T-helper 9 cell (primary cell): ENCODE measurements at regions not wholly inside any gene's neighbourhood (a gene's known extent, or its start where the extent isn't known, plus 50 kb on each side); places are given as distances from the start of the nearest gene placed in this dataset.

Experiments used
- DNase-seq: peaks from one replicate; pipeline ENCODE4 v3.0.0-alpha.2; 2020

DNA sequence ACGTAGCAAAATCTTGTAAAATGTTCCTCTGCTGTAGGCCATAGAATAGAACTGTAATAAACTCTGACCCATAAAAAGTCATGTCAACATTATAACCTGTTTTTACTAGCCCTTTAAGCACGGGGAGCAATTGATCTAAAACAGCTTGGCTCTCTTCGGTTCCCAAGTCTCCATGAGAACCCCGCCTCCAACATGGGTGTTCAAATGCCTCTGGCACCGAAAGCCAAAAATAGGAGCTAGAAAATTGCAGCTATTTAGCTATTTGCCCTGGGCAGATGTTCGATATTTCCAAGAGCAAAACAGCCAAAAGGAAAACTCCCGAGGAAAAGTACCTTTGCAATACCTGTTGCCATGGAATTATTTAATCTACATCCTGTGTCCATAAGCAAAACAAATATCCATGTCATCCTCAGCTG, 563.1 kb downstream of the EFNB2 start:
- DNase-seq: no peak

DNA sequence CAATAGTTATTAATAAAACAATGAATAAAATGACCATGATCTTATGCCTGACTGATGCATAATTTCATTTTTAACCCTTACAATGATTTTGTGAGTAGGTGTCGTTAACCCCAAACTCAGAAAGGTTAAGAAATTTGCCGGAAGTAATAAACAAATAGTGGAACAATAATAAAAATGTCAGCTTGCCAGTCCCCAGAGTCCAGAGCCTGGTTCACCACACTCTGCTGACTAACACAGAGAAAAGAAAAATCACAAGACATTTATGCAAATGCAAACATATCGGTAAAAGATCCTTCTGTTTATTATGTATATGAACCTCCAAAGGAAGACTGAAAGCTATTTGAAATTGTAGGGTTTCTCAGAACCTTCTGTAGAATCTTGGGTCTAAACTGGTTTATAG, 563.7 kb downstream of the EFNB2 start:
- no peak for DNase-seq

DNA sequence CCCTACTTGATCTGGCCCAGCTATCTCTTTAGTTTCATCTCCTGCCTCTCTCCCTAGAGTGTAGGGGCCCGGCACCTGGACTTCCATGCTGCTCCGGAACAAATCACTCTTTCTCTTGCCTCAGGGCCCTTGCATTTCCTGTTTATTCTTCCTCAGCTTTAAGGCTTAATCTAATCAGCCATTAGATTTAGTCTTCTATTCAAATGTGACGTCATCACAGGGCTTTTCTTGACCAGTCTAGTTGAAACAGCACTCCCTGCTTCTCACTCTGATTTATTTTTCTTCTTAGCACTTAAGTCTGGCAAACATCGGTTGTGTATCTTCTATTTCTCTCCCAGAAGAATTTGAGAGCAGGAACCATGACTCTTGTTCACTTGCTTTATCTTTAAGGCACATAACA, 564.1 kb downstream of the EFNB2 start:
- no peak for DNase-seq

- DNase-seq: no peak
Measured at GRCh38 chr13:105969761-105970160, 565.7 kb downstream of the EFNB2 start.

GRCh38 chr13:105965910-105966309, 569.6 kb downstream of the EFNB2 start:
- DNase-seq: no peak

DNA sequence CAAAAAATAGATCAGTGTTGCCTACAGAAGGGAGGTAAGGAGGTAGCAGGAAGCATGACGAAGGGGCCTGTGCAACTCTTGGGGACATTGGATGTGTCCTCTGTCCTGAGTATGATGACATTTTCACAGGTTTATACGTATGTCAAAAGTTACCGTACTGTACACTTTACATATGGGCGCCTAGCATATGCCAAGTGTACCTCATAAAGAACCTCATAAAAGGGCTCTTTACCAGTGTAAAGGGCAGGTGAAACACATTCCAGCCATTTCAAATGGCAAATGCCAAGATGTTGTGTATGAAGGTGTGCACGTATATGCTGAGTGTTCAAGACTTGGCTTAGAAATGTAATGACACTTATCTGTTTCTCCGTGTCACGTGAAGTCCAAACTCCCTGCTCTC, 573.4 kb downstream of the EFNB2 start:
- no peak for DNase-seq

DNA sequence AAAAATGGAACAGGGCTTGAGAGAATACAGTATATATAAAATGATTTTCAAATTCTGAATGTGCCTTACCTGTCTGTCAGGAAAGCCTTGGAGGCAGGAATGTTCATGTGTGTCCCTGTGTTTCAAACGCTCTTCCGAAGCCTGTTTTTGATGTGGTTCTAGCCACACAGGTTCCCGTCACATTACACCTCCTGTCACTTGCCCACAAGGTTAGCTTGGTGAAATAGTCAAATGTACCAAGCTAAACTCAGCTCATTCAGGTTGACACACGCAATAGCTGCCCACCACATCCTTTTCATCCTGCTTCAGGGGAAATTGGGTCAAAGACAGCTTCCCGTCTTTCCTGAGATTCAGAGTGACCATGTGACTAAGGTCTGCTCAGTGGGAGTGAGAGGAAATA, 574.0 kb downstream of the EFNB2 start:
- no peak for DNase-seq

DNA sequence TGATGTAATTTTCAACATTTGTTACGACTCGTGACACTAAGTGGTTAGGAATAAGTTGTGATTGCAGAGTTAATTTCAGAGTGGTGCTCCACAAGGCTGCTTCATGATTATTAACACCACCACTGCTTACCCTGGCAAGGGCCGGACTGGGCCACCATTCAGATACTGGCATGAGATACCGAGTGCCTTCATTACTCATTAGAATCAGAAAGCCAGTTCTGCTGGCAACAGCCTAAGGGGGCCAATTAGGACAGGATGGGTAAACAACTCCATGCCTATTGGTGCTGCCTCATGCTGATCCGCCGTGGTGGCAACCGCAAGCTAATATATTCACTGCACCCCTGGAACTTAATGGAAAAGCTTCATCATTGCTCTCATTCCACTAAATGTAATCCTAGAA, 575.1 kb downstream of the EFNB2 start:
- no peak for DNase-seq

GRCh38 chr13:105959876-105960275, 575.6 kb downstream of the EFNB2 start:
- DNase-seq: no peak

GRCh38 chr13:105957769-105958438, 577.6 kb downstream of the EFNB2 start:
- DNase-seq: no peak

DNA sequence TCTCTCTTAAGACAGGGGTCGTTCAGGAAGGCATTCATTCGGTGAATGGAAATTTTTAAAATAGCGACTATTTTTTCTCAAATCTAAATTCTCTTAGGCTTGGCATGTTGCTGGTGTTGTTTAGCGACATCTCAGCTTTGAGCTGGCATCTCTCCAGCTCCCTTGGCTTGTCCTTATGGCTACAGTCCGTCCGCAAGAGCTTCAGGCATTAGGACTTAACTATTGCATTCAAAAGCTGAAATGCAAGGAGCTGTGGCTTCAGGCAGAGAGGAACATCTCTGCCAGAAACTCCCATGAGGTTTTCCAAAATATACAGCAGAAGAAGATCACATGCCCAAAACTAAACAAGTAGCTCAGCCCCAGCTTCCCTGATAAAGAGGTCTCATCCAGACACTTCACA, 578.5 kb downstream of the EFNB2 start:
- no peak for DNase-seq

GRCh38 chr13:105952973-105953290, 582.5 kb downstream of the EFNB2 start:
- DNase-seq: no peak

- DNase-seq: no peak
Measured at GRCh38 chr13:105952233-105952972, 583.1 kb downstream of the EFNB2 start.

GRCh38 chr13:105948143-105948542, 587.3 kb downstream of the EFNB2 start:
- no peak for DNase-seq

DNA sequence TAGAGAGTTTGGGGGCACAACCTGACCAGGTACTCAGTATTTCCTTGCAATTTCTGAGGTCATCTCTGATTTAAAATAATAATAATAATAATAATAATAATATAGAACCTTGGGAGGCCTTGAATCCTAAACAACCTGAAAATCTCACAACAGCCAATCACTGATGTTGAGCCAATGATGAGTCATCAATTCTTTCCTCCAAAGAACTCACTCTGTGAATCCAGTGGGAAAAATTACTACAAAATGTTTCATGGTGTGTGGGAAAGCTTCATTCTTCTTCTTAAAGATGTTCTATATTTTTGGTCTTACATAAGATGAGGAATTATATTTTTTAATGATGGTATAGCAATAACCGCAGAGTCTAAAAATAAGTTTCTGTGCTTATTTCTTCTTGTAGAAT, 594.6 kb downstream of the EFNB2 start:
- DNase-seq: no peak

DNA sequence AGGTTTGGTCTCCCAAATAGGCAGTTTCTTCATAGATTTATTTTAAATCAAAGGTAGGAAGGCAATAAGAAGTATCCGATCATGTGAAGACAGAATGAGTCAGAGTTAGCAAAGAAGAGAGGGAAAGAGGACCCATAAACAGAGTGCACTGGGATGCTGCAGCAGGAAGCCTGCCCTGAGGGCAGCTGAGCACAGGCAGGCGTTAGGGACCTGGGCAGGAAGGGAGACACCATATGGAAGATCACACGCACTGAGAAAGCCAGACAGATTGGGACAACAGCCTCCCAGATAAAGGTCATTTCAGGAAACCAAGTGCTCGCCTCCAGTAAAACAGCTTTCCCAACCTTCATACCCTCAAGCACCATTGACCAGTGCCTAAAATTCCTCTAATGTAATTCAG, 598.0 kb downstream of the EFNB2 start:
- DNase-seq: no peak

GRCh38 chr13:105936816-105937215, 598.6 kb downstream of the EFNB2 start:
- no peak for DNase-seq

- no peak for DNase-seq
Measured at GRCh38 chr13:105929505-105929904, 606.0 kb downstream of the EFNB2 start.

DNA sequence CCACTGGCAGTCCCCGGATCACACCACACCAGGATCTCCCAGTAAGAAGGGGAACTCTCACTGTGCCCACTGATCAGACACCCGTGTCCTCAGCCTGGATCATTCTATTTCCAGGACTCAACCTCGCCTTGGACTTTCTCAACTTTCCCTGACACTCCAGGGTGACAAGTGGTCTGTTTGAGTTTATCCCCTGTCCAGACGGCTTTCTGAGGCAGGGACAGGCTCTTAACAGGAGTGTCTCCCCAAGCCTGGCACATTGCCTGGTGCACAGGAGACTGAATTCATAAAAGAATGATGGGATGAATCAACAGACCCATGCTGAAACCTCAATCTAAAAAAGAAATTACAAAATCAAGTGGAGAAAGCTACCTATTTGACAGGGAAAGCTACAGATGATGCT, 606.6 kb downstream of the EFNB2 start:
- no peak for DNase-seq

GRCh38 chr13:105928048-105928447, 607.4 kb downstream of the EFNB2 start:
- DNase-seq: no peak

- no peak for DNase-seq
Measured at GRCh38 chr13:105925496-105925895, 610.0 kb downstream of the EFNB2 start.

DNA sequence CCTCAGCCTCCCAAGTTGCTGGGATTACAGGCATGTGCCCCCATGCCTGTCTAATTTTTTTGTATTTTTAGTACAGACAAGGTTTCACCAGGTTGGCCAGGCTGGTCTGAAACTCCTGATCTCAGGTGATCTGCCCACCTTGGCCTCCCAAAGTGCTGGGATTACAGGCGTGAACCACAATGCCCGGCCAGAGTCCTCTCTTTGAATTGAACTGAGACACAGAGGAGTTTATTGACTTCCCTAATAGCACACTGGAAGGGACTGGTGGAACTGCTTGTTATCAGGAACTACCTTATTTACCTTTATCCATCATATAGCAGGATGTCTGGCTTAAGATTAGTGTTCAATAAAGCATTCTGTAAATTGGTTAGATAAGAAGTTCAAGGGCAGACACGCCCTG, 613.8 kb downstream of the EFNB2 start:
- DNase-seq: no peak

GRCh38 chr13:105920370-105920769, 615.1 kb downstream of the EFNB2 start:
- no peak for DNase-seq

- DNase-seq: no peak
Measured at GRCh38 chr13:105918842-105919741, 616.4 kb downstream of the EFNB2 start.
